NAMALWA (cell line): ENCODE measurements at regions not wholly inside any gene's neighbourhood (a gene's known extent, or its start where the extent isn't known, plus 50 kb on each side); places are given as distances from the start of the nearest gene placed in this dataset.
"Not testable (repeated sequence)": the region's sequence is repeated elsewhere in the genome, so short reads cannot be mapped to it uniquely, and the experiment has no call there.

Source experiments
- DNase-seq: peaks from one replicate; pipeline ENCODE4 v3.0.0-alpha.2; 2015; ENCODE audit warnings: low spot score

DNA sequence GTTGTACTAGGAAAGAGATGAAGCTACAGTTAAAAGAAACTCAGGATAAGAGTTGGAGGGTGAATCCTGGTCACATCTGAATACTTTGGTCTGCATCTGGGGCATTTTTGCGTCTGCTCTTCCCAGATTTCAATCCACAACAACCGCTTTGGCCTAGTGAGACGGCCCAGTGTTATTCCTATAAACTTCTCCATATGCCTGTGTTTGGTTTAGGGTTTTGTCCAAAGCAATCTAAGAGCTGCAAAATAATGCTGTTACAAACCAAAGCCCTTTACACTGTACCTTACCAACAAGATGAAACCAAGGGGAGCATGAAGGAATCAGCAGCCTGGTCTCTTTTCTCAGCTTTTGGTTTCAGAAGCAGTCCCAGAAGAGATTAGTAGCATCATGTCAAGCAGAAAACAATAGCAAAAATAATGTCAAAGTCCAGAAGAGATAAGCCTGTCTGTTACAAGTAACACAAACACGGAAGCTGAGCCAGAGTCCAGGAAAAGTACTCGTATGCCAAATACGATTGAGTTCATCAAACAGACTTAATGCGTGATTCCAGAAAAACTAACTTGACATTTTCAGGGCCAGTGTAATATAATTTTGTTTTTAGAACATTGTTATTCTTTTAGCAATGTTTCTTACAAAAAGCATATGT, 379.9 kb upstream of the ACO1 start:
- no peak for DNase-seq

DNA sequence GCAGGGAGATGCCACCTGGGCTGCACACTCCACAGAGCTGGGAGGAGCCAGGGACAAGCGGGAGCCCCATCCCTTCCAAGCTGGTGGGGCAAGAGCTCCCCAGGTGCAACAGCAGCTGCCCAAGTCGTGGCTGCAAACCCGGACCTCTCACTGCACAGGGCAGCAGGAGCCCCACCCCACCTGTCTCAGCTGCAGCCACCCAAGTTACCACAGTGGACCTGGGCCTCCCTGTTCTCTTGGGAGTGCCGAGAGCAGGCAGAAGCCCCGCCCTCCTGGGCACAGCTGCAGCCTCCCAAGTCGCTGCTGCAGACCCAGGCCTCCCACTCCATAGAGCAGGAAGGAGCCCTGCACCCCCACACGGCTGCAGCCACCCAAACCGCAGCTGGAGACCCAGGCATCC, 374.1 kb upstream of the ACO1 start:
- no peak for DNase-seq

DNA sequence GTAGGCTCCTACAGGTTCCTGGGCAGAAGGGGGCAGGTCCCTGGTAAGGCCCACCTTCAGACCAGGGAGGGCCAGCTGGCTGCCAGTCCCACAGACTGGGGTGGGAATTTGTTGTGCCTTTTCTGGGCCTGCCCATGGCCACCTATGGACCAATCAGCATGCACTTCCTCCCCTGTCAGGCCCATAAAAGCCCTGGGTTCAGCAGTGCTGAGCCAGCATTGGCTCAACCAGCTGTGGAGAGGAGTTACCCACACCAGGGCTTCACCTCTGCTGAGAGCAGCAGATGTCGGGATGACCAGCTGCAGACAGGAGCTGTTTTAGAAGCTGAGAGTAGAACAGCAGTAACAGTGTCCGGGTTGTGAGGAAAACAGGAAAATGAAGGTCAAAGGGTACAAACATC, 373.4 kb upstream of the ACO1 start:
- no peak for DNase-seq

DNA sequence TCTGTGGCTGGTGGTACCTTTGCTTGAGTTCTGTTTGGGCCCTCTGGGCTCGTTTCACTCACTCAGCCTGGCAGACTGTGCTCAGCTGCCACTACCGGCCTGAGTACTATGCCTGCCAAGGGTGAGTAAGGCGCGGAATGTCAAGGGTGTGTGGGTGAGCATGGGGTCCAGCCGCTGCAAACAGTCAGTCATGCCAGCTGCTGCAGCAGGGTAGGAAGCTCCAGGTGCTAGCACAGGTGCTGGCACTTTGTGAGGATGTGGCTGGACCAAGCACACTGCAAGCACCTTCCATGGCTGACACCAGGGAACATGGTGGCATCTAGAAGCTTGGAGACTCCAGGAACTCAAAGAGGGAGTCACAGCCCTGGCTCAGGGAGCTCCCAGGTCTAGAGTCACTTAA, 368.6 kb upstream of the ACO1 start:
- DNase-seq = no peak

DNA sequence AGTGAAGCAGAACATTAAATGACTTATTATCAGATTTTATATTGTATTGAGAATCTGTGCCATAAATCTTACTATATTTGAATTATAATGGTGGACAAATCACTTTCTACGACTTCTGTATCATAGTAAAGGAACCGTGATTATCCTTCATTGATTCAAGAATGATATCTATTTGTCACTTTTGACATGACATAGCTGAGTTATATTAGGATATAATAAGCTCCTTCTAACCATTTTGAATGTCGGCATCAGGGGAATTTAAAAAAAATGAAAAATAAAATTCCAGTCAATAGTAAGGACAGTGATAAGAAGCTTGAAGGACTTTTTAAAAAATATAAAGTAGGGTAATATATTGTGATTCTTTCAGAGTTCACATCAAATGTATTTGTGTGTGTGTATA, 338.9 kb upstream of the ACO1 start:
- no peak for DNase-seq

- DNase-seq = no peak
Observed at GRCh38 chr9:32067261-32067660, 317.2 kb upstream of the ACO1 start.

DNA sequence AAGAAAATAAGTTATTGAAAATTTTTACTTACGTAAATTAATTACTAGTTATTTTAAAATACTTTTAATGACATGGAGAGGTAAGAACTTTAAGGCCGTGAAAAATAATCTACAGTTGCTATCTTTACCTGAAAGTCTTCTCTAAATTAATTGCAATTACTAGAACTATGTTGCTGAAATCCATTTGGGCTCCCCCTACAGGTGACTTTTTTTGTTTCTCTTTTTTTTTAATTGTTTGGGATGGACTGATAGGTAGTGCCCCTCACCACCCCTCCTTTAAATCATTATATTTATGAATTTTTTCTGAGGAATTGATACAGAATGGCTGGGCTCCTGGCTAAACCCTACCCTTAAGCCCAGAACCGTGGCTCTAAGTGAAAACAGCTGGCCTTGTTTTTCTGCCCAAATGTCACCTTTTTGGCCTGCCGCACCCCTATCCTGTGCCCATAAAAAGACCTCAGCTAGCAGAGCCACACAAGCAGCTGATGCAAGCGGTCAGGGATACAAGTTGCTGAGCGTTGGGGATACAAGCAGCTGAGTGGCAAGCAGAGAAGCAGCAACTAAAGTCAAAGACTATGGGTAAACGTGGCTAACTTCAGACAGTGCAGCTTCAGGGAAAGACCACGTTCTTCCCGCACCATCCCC, 315.2 kb upstream of the ACO1 start:
- DNase-seq = peak; percentile 47

DNA sequence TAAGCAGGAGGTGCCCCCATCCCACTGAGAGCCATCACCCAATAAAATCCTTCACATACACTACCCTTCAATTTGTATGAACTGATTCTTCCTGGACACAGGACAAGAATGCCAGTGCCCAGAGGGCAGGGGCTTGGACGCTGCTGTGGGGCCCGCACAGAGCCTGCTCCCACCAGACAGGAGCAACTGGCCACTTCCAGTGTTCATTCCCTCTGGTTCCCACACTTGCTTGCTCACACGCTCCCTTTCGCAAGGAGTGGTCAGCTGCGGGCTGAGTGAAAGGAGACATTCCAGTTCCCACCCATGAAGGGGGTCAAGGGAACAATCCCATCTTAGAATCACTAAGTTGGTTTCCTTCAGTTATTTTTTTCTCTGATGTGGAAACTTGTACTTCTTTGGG, 314.5 kb upstream of the ACO1 start:
- DNase-seq = no peak

DNA sequence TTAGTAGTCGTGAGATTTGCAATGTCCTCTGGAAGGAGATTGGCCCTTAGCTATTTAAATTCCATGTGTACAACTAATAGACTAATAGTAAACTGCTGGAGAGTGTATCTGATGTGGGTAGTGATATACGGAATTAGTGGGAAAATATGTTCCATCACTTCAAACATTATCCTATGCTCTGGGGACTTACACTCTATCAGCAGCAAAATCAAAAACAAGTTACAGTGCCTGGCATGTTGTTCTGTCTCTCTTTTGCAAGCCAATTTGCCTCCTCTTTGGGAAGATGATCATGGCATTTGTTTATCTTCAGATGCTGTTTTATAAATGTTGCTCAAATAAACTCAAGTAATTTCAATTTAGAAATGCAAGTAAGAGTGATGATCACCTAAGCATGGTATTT, 311.9 kb upstream of the ACO1 start:
- no peak for DNase-seq

GRCh38 chr9:32092031-32092430, 292.4 kb upstream of the ACO1 start:
- no peak for DNase-seq

- no peak for DNase-seq
Observed at GRCh38 chr9:32117291-32117690, 267.2 kb upstream of the ACO1 start.

- DNase-seq = no peak
Observed at GRCh38 chr9:32128546-32128945, 255.9 kb upstream of the ACO1 start.

DNA sequence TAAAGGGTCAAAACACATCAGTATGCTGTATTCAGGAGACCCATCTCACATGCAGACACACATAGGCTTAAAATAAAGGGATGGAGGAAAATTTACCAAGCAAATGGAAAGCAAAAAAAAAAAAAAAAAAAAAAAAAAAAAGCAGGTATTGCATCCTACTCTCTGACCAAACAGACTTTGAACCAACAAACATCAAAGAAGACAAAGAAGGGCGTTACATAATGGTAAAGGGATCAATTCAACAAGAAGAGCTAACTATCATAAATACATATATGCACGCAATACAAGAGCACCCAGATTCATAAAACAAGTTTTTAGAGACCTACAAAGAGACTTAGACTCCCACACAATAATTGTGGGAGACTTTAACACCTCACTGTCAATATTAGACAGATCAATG, 253.7 kb upstream of the ACO1 start:
- DNase-seq = not testable (repeated sequence)

DNA sequence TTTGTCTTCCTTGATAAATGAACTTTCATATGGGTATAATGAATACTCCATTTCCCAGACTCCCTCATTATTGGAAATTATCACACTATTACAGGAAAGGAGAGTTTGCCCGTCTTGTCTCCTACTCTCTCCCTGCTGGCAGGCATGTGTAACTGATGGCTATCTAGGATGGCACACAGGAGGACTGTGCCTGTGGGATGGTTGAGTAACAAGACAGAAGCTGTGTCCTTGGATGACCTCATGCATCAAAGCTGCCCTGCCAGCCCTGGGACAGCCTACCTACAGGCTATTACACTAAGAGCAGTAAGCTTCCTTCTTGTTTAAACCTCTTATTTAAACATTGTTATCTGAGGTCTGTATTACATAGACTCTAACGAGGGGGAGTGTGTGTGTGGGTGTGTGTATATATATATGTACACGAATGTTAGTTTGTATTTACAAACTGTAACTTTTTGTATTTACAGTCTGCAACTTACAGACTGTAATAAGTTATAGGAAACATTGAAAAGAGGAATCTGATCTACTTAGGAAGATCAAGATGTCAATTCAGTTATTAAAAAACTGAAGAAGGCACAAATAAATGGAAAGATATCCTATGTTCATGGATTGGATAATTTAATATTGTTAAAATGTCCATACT, 247.6 kb upstream of the ACO1 start:
- DNase-seq = no peak

GRCh38 chr9:32142074-32142473, 242.4 kb upstream of the ACO1 start:
- DNase-seq = no peak

DNA sequence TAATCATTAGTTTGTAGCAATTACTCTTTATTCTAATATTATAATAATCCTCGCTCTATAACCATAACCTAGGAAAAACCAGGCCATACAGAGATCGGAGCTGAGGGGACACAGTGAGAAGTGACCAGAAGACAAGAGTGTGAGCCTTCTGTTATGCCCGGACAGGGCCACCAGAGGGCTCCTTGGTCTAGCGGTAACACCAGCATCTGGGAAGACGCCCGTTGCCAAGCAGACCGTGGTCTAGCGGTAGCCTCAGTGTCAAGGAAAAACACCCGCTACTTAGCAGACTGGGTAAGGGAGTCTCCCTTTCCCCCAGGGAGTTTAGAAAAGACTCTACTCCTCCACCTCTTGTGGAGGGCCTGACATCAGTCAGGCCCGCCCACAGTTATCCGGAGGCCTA, 235.9 kb upstream of the ACO1 start:
- not testable (repeated sequence) for DNase-seq

DNA sequence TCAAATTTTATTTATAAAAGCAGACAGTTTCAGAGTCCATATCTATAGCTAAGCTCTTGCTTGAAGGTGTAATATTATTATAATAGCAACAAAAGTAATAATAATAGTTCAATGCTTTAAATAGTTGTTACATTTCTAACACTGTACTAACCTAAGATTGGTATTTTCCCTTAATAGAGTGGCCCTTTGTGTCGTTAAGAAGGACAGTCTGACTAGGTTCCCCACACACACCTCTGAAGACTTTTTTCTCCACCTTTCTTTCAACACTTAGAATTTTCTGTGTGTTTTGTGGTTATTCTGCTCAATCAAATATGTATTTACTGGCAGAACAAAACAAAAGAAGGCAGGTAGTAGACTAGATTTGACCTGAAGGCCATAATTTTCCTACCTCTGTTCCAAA, 223.2 kb upstream of the ACO1 start:
- no peak for DNase-seq

DNA sequence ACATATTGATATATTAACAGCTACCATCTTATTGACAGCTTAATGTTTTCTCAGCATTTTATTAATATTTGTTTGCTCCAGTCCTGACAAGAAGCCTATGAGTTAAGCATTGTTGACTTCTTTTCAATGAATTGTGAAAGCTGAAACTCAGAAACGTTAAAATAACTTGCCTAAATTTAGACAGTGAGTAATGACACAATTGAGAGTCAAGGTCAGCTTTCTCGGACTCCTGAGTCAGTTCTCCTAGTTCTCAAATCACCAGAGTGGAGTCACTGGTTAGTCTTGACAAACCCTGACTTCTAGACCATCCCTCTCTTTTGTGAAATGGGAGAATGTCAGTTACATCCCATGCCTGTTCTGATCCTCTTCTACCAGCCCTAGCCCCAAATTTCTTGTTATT, 222.7 kb upstream of the ACO1 start:
- no peak for DNase-seq

- not testable (repeated sequence) for DNase-seq
Observed at GRCh38 chr9:32166316-32166715, 218.1 kb upstream of the ACO1 start.

DNA sequence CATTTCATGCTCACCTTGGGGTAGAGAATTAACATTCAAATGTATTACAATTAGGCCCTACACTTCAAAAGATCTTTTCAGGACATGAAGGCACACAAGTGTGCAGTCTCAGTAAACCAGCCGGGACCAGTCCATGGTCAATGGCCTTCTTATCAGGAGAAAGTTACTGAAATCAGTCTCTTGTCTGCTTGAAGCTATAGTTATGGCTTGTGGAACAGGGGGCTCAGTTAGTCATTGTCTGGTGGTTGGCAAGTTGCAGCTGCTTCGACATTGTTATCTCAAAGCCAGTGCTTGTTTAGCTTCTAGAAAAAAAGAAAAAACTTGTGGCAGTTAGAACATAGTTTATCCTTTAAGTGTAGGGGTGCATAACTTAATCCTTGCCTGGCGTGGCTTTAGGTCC, 213.1 kb upstream of the ACO1 start:
- DNase-seq = no peak

- DNase-seq = no peak
Observed at GRCh38 chr9:32172256-32172655, 212.2 kb upstream of the ACO1 start.

GRCh38 chr9:32177396-32177795, 207.0 kb upstream of the ACO1 start:
- DNase-seq = no peak

DNA sequence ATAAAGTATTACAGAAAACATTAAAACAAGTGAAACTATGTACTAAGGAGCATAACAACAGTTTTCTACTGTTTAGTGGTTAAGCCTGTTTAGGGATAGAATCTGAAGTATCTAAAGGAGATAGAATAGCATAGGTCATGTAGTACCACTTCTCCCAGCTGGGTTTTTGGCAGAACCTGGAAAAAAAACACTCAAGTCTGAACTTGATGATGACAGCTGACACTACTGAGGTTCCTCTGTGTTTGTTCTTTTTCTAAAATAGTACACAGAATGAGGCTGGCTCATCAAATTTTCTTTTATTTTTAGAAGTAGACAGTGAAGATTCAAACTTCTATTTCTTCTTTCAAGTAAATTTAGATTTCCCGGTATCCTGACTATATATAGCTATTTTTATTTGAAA, 203.8 kb upstream of the ACO1 start:
- no peak for DNase-seq

DNA sequence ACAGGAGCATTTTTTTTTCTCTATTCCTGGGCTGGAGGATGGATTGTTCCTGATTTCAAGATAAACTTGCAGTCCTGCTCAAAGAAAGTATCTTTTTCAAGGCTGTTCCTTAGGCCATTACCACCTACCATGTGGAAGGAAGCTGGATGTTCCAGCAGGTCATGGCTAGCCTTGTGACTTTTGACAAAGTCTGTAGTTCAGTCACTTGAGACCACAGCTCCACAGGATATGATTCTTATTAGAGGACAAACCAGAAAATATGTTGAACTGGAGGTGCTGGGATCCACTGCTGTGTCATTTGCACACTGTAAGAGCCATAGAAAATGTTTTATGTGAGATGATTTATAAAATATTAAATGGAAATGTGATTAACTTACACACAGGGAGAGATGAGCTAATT, 184.2 kb upstream of the ACO1 start:
- DNase-seq = no peak
